Astrocyte of the cerebellum (primary cell): ENCODE measurements at regions not wholly inside any gene's neighbourhood (a gene's known extent, or its start where the extent isn't known, plus 50 kb on each side); places are given as distances from the start of the nearest gene placed in this dataset.
"Not testable (repeated sequence)": the region's sequence is repeated elsewhere in the genome, so short reads cannot be mapped to it uniquely, and the experiment has no call there.

ENCODE experiments used
- DNase-seq: peaks from one replicate; pipeline ENCODE4 v3.0.0-alpha.2; 2011; ENCODE audit warnings: low read depth
- H3K4me3 ChIP-seq: 2 replicates; pipeline ENCODE4 v1.5.1; 2011; ENCODE audit warnings: mild to moderate bottlenecking, low read depth, low read length, moderate library complexity
- in situ Hi-C: cut with HindIII; loops from 2 replicates; pipeline ENCODE4 v1.10.0; 2017; ENCODE audit warnings: low sequenced_read_pairs
- TF ChIP-seq, protein P1 (sequence below): IDR thresholded peaks from 2 replicates; pipeline ENCODE4 v1.5.1; 2012; ENCODE audit warnings: low read length, low read depth, moderate library complexity, mild to moderate bottlenecking; ENCODE audit errors: missing control alignments

DNA sequence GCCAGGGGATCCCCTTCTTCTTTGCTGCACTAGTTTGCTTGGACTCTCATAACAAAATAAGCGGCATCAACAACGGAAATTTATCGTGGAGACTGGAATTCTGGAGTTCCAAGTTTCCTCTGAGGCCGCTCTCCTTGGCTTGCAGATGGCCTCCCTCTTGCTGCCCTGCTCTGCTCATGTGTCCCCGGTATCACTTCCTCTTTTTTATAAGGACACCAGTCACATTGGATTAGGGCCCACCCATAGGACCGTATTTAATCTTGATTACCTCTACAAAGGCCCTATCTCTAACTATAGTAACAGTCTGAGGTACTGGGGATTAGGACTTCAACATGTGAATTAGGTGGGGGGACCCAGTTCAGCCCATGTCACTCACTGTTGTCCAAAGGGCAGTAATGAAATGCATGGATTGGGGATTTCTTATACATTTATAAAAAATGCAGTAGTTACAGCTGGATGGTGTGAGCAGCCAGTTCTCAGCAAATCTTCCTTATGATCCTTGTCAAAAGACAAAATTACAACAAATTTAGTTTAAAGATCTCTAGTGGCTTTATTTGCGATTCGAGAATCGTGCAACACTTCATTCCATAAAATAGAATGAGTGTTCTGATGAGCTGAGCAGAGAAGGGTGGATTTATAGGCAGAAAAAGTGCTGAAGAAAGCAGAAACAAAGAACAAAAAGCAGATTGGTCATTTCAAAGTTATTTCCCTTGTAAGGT lies 59.3 kb upstream of the AKAP12 start:
- TF ChIP-seq, protein P1, sequence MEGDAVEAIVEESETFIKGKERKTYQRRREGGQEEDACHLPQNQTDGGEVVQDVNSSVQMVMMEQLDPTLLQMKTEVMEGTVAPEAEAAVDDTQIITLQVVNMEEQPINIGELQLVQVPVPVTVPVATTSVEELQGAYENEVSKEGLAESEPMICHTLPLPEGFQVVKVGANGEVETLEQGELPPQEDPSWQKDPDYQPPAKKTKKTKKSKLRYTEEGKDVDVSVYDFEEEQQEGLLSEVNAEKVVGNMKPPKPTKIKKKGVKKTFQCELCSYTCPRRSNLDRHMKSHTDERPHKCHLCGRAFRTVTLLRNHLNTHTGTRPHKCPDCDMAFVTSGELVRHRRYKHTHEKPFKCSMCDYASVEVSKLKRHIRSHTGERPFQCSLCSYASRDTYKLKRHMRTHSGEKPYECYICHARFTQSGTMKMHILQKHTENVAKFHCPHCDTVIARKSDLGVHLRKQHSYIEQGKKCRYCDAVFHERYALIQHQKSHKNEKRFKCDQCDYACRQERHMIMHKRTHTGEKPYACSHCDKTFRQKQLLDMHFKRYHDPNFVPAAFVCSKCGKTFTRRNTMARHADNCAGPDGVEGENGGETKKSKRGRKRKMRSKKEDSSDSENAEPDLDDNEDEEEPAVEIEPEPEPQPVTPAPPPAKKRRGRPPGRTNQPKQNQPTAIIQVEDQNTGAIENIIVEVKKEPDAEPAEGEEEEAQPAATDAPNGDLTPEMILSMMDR, result no peak
- no peak for DNase-seq
- in situ Hi-C loops, result no loop called here
- no peak overlapping the region for H3K4me3 ChIP-seq

DNA sequence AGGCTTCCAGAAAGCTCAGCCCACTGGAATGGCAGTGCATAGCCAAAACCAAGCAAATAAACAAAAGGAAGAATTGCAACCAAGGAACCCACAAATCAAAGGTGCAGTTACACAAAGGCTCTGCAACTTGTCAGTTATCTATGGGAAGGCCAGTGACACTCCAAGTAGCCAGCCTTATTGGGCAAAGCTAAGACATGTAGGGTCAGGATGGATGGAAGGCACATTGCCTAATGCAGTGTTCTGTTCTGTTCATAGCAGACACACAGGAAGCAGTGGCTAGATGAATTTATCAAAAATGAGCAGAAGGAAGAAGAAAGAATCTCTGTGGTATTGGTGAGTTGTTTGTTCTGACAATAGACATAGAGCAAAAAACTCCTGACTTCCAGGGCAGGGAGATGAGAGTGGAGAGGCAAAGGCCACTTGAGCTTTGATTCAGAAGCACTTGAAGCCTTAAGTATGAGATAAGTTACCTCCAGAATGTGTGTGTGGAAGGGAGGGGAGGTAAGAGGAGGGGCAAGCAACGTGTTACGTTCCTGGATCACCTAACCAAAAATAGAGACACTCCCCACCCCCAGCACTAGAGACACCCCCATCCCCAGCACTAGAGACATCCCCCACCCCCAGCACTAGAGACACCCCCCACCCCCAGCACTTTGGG lies 57.9 kb upstream of the AKAP12 start:
- peak; percentile 4 for DNase-seq
- H3K4me3 ChIP-seq, result no peak overlapping the region
- in situ Hi-C loops, result no loop called here
- TF ChIP-seq, protein P1, result no peak

GRCh38 chr6:151182958-151183357 lies 56.8 kb upstream of the AKAP12 start:
- in situ Hi-C loops, DNase-seq, H3K4me3 ChIP-seq: not testable (repeated sequence)

- no peak overlapping the region for H3K4me3 ChIP-seq
- TF ChIP-seq, protein P1, result no peak
- in situ Hi-C loops, result no loop called here
- DNase-seq, result no peak
These were observed 54.6 kb upstream of the AKAP12 start for GRCh38 chr6:151185148-151185547.

GRCh38 chr6:151186306-151186705 lies 53.5 kb upstream of the AKAP12 start:
- no peak overlapping the region for H3K4me3 ChIP-seq
- TF ChIP-seq, protein P1, result no peak
- in situ Hi-C loops, result no loop called here
- no peak for DNase-seq

DNA sequence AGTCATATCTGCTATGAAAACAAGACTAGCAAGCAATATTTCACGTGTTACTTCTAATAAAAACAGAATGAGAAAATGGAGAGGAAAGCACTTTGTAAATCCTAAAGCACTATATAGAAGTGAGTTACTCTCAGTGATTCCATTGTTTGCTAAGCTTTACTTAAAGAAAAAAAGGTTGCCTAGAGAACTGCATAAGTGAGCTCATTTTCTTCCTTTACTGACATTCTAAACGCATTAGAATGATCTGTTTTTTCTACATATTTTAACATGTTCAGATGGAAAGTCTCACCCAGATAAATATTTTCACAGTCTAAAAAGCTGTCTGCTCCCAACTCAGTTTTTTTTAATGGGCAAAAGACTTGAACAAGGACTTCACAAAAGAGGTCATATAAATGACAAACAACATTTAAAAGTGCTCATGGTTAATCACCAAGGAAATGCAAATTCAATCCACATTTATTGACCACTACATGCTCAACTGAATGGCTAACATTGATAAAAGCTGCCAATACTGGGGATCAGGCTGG lies 52.9 kb upstream of the AKAP12 start:
- no peak overlapping the region for H3K4me3 ChIP-seq
- DNase-seq, result no peak
- TF ChIP-seq, protein P1, result no peak
- in situ Hi-C loops, result no loop called here
